ENCODE measurements at regions not wholly inside any gene's neighbourhood (a gene's known extent, or its start where the extent isn't known, plus 50 kb on each side); places are given as distances from the start of the nearest gene placed in this dataset.

DNA sequence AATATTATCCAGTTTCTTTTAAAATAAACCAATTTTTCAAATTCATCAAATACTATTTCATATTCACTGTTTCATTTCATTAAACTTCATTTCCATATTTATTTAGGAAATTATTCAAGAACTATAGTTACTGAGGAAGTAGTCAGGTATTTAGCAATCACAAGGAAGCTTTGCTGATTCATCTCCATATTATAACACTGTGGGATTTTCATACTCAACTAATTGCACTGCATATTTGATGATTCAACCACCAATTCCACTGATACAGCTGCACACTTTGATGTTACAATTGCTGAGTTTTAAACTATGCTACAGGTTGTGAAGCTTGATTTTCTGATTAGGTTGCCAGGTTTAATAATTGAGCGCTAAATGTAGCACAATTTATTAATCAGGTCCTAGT, 556.8 kb upstream of the SLITRK1 start:
- Histone ChIP-seq H3K36me3 (no peaks in the 10 kb centered on the region), H3K27ac (no peak overlapping the region), H3K4me1 (no peaks in the 10 kb centered on the region), H3K27me3 (no peaks in the 10 kb centered on the region), H3K4me3 (no peak overlapping the region), H3K9me3 (no peaks in the 10 kb centered on the region)
- no peak for ATAC-seq
- TF ChIP-seq POLR2A (IDR thresholded peaks at IDR 0.05) = no peak
- no peak for TF ChIP-seq POLR2AphosphoS5 (IDR thresholded peaks at IDR 0.05)
- TF ChIP-seq, protein P1, sequence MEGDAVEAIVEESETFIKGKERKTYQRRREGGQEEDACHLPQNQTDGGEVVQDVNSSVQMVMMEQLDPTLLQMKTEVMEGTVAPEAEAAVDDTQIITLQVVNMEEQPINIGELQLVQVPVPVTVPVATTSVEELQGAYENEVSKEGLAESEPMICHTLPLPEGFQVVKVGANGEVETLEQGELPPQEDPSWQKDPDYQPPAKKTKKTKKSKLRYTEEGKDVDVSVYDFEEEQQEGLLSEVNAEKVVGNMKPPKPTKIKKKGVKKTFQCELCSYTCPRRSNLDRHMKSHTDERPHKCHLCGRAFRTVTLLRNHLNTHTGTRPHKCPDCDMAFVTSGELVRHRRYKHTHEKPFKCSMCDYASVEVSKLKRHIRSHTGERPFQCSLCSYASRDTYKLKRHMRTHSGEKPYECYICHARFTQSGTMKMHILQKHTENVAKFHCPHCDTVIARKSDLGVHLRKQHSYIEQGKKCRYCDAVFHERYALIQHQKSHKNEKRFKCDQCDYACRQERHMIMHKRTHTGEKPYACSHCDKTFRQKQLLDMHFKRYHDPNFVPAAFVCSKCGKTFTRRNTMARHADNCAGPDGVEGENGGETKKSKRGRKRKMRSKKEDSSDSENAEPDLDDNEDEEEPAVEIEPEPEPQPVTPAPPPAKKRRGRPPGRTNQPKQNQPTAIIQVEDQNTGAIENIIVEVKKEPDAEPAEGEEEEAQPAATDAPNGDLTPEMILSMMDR (IDR thresholded peaks at IDR 0.05) = no peak
- TF ChIP-seq EP300 (IDR thresholded peaks at IDR 0.05) = no peak
- WGBS, 2 donors (ENCODE audit: low coverage in 1 of 2) = 93 to 100% methylated on average over 1 of the region's 1 CpG

DNA sequence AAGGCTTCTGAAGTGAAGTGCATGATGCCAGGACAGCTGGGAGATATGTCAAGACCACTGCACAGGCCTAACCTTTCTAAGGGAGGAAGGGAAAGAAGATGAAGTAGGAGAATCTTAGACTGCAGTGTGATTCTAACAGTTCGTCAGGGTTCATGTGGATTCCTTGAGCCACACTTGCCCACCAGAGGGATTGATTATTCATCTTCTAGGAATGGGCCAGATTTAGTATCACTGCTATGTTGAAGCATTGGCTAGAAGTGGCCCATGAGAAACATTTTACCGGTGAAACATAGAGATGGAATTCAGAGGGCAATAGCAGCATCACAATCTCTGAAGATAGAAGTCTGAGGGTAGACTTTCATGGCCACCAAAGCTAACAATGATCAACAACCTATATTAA, 550.8 kb upstream of the SLITRK1 start:
- Histone ChIP-seq H3K27ac (no peak overlapping the region), H3K27me3 (no peaks in the 10 kb centered on the region), H3K4me1 (no peaks in the 10 kb centered on the region), H3K9me3 (no peaks in the 10 kb centered on the region), H3K4me3 (no peak overlapping the region), H3K36me3 (no peaks in the 10 kb centered on the region)
- TF ChIP-seq EP300 (IDR thresholded peaks at IDR 0.05) = no peak
- no peak for TF ChIP-seq POLR2AphosphoS5 (IDR thresholded peaks at IDR 0.05)
- TF ChIP-seq POLR2A (IDR thresholded peaks at IDR 0.05) = no peak
- TF ChIP-seq, protein P1 (IDR thresholded peaks at IDR 0.05) = no peak
- ATAC-seq = no peak
- 71 to 79% methylated on average over 2 of the region's 2 CpGs for WGBS, 2 donors (ENCODE audit: low coverage in 1 of 2)

- H3K27me3 ChIP-seq = no peaks in the 10 kb centered on the region
- no peaks in the 10 kb centered on the region for H3K4me1 ChIP-seq
- WGBS, 2 donors (ENCODE audit: low coverage in 1 of 2) = 39 to 88% methylated on average over 1 of the region's 1 CpG
- no peak for ATAC-seq
- H3K36me3 ChIP-seq = no peaks in the 10 kb centered on the region
- TF ChIP-seq POLR2A (IDR thresholded peaks at IDR 0.05) = no peak
- TF ChIP-seq POLR2AphosphoS5 (IDR thresholded peaks at IDR 0.05) = no peak
- TF ChIP-seq, protein P1 (IDR thresholded peaks at IDR 0.05) = no peak
- no peak for TF ChIP-seq EP300 (IDR thresholded peaks at IDR 0.05)
- H3K9me3 ChIP-seq = no peaks in the 10 kb centered on the region
- H3K4me3 ChIP-seq = no peak overlapping the region
- H3K27ac ChIP-seq = no peak overlapping the region
Measured at GRCh38 chr13:84431646-84432045, 549.4 kb upstream of the SLITRK1 start.

GRCh38 chr13:84430446-84430845, 548.2 kb upstream of the SLITRK1 start:
- H3K4me3 ChIP-seq = no peak overlapping the region
- 11 to 19% methylated on average over 4 of the region's 4 CpGs for WGBS, 2 donors (ENCODE audit: low coverage in 1 of 2)
- H3K27me3 ChIP-seq = no peaks in the 10 kb centered on the region
- no peaks in the 10 kb centered on the region for H3K9me3 ChIP-seq
- no peaks in the 10 kb centered on the region for H3K36me3 ChIP-seq
- TF ChIP-seq POLR2AphosphoS5 (IDR thresholded peaks at IDR 0.05) (no peak), EP300 (IDR thresholded peaks at IDR 0.05) (no peak), POLR2A (IDR thresholded peaks at IDR 0.05) (no peak)
- TF ChIP-seq, protein P1 (IDR thresholded peaks at IDR 0.05) = no peak
- no peaks in the 10 kb centered on the region for H3K4me1 ChIP-seq
- no peak for ATAC-seq
- H3K27ac ChIP-seq = no peak overlapping the region

- no peaks in the 10 kb centered on the region for H3K27me3 ChIP-seq
- ATAC-seq = no peak
- 10 to 26% methylated on average over 2 of the region's 2 CpGs for WGBS, 2 donors (ENCODE audit: low coverage in 1 of 2)
- H3K27ac ChIP-seq = no peak overlapping the region
- H3K4me3 ChIP-seq = no peak overlapping the region
- H3K36me3 ChIP-seq = no peaks in the 10 kb centered on the region
- no peaks in the 10 kb centered on the region for H3K4me1 ChIP-seq
- TF ChIP-seq EP300 (IDR thresholded peaks at IDR 0.05) (no peak), POLR2AphosphoS5 (IDR thresholded peaks at IDR 0.05) (no peak), POLR2A (IDR thresholded peaks at IDR 0.05) (no peak)
- TF ChIP-seq, protein P1 (IDR thresholded peaks at IDR 0.05) = no peak
- no peaks in the 10 kb centered on the region for H3K9me3 ChIP-seq
Measured at GRCh38 chr13:84430015-84430414, 547.7 kb upstream of the SLITRK1 start.
